Eye (tissue), 1 donor: ENCODE measurements at regions not wholly inside any gene's neighbourhood (a gene's known extent, or its start where the extent isn't known, plus 50 kb on each side); places are given as distances from the start of the nearest gene placed in this dataset.

Experiments
- DNase-seq: peaks from one replicate; pipeline ENCODE4 v3.0.0-alpha.2; 2015

DNA sequence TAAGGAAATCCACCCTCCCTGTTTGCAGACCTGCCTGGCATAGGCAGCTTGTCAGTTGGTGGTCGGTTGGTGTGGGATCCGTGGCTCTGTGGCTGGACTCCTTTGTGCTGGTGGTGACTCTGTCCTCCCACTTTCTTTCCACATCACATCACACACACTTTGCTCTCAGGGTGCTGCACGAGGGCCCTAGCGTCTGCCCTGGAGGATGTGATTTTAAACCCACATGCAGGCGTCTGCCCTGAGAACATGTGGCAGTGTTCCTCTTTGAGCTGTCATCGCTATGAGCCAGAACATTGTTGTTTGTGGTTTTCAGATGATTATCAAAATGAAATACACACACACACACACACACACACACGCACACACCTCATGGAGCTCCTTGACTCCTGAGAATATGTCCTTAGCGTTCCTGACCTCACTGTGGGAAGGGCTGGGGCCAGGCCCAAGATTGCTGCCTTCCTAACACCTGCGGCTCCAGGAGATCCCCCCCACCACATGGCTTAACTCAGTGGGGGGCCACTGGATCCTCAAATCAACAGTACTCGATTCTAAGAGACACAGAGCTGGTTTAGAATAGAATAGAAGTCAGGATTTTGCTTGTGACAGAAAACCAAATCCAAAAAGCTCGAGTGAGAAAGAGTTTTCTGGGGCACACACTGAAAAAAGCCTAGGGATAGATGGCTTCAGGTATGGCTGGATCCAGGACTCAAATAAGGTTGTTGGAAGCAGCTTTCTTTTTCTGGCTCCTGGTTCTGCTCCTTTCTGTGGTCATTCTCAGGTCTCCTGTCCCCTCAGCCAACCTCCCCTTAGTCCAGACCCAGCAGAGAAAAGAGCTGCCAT lies 54.8 kb downstream of the RTP5 start:
- no peak for DNase-seq

DNA sequence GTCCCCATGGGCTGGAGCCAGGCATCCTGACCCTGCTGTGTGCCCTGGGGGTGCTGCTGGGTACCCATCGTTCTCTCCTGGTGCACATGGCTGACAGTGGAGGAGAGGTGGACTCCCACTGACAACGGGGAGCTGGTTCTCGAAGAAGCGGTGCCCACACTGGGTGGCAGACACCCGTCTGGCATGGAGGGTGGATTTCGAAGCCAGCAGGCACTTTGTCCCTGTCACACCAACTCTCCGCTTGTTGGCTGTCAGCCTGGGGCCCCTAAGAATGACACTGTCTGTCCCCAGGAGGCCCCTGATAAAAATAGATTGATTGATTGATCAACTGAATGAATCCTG lies 55.4 kb downstream of the RTP5 start:
- no peak for DNase-seq

DNA sequence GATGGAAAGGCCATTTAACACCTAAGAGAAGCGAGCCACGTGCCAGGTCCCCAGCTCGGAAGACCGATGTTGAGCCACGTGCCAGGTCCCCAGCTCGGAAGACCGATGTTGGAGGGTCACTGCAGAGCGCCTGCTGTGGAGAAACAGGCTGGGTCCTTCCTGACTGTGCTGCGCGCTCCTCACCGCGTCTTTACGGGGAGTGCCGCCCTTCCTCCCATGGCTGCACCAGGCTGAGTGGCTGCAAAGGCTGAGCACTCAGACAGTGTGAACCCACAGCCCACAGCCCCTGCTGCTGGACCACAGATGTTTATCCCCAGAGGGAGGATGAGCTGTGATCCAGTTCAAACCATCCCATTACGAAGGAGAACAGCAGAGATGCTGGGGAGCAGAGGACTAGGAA lies 55.7 kb downstream of the RTP5 start:
- no peak for DNase-seq

DNA sequence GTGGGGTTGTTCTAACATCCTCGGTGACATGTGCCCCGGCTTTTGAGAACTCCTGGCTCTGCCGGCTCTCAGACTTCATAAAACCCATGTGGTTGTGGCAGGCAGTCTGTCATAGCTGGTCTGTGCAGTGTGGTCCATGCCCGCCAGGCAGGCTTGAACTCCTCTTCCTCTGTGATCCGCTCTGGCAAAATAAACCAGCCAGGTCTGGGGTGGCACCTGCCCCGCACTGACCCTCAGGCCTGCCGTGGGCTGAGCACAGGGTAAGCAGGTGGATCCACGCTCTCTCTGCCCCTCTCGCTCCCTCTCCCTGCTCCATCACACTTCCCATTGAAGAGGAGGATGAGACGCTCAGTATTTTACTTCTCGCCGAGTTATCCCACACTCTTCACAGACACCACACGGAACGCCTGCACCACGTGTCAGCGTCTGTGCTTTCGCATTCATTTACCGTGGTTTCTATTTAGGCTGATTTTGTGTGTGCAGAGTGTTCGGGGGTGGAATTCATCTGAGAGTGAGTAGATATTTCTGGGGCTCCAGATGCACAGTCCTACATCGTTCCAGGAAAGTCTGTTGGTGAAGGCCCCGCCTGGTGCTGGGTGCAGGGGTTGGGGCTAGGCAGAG lies 56.4 kb downstream of the RTP5 start:
- no peak for DNase-seq

DNA sequence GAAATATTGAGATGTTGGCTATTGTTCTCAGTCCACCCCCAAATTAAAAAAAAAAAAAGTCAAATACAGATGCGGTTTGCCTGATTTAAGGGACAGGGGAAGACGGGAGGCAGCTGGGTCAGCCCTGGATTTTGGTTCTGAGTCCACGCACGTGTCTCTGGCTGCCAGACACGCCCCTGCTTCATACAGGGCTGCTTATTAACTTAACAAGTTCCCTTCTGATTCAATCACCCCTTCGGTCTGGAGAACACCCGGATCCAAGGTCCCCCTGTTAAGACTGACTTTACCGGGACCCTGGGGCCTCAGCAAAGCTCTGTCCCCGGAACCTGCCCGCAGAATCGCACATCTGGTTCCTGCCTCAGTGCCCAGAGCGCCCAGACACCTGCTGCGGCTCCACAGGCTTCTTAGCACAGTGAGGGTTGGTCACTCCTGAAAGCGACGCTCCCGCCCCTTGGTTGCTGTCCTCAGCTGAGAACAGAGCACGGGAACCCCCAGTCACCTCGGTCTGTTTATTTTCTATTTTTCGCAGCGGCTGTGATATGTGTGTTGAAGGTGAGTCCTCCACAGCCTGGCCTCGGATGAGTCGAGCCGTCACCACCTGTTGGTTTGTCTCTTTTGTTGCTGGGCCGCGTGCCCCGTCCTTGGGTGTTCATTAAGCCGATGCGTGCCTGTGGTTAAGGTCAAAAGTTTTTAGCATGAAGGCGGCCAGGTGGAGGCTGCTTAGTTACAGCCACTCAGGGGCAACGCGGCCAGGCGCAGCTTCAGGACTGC lies 57.2 kb downstream of the RTP5 start:
- DNase-seq, result no peak

DNA sequence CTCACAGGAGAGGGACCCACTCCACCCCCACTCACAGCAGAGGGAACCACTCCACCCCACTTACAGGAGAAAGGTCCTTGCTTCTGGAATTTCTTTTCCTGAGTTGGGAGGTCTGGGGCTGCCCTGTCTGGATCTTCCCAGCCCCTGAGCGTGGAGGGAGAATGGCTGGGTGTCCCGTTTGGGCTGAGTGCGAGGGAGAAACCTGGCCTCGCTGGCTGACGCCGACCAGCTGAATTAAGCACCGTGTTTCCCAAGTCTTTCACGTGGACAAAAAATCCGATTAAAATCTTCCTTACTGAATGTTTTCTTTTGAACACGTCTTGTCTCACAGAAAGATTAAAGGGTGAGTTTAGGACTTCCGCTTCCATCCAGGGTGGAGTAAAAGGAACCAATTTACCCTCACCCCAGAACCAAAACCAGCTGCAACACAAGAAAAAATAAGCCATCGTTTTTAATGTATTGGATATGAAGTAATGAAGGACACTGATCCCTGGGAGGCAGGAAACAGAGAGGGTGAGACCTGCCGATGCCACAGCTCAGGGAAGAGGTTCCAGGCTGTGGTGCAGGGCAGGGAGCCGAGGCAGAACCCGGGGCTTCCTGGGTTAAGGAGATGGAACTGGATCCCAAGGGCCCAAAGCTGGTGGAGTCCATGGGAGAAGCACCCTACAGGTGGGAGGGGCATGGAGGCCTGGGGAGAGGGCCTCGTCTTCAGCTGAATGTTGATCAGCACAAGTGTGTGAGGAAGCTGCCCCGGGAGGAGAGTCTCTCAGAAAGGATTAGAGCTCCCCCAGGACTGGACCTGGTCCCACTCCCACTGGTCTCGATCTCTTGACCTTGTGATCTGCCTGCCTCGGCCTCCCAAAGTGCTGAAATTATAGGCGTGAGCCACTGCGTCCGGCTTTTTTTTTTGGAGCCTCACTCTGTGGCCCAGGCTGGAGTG lies 60.3 kb downstream of the RTP5 start:
- no peak for DNase-seq

DNA sequence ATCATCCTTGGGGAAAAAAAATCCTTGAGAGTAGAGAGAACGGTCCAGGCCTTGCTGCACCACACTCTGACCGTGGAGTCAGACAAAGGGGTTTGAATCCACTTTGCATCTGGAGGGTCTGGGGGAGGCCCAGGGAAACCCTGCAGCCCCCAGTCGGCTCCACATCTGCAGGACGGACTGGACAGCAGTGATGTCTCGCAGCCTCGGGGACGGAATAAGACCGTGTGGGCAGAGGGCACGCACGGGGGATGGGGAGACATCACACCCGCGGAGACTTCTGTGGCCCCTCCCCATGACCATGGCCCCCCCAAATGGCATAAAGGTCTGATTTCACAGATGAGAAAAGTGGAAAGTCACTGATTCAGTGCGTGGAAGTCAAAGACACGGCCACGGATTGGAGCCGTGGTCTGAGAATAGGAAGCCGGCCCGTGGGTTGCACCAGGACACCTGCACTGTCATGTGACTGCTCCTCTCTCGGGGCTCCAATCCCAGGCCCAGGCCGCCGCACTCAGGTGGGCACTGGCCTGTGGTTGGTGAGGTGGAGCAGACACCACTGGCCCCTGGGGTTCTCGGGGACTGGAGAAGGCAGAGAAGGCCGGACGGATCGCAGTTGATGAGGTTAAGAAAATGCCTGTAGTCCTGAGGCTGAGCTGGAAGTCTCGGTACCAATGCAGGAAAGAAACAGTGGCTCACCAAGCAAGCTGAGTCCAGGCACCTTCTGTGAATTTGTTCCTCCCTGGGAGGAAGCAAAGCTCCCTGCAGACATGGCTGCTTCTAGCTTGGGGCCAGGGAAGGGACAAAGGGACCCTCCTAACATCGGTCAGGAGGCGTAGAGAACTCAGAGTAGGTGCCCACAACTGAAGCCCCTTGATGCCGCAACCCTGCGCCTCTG lies 61.8 kb downstream of the RTP5 start:
- DNase-seq, result no peak

DNA sequence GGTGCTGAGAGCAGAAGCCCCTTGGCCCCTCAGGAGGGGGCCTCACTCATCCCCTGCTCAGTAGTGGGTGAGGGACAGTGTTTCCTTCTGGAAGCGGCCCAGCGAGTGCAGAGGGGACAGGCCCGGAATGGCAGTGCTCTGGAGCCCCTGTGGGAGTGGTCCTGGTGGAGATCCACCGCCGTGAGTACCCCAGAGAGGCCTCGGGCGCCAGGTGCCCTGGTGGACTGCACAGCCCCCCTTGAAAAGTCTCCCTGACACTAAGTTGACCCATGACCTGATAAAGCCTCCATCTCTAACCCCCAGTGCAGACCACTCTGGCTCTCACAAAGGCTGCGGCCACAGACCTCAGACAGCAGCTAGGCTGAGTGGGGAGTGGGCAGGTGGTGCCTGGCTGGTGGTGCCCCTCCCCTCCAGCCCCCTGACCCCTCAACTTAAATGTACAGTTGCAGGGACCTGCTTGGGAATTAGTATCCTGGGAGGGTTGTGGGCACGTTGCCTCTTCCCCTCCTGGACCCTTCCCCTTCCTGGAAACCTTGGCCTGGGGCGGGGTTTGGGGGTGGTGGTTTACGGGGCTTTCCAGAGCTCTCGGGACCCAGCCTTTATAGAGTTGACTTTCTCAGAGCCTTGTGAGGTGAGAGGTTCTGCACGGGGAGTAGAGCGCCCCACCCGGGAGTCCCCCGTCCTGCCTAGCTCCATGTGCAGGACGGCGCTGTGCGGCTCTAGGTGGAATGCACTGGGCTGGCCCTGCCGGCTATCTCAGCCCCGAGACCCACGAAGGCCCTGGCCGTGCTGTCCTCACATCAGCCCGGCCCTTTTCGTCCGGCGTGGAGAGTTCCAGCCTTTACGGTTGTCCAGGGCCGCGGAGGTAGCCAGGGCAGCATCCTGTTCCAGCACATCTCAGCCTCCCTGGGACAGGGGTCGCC lies 62.7 kb downstream of the RTP5 start:
- no peak for DNase-seq

DNA sequence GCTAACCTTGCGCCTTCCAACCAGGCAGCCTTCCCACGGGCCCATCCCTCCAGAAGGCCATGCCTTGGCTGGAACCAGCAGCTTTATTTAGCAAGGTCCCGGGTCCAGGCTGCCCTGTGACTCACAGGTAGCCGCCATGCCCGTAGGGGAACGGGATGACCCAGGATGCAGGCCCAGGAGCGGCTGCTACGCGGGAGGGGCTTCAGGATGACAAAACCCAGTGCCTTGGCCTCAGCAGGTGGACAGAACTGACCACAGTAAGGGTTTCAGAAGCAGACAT lies 63.3 kb downstream of the RTP5 start:
- no peak for DNase-seq

DNA sequence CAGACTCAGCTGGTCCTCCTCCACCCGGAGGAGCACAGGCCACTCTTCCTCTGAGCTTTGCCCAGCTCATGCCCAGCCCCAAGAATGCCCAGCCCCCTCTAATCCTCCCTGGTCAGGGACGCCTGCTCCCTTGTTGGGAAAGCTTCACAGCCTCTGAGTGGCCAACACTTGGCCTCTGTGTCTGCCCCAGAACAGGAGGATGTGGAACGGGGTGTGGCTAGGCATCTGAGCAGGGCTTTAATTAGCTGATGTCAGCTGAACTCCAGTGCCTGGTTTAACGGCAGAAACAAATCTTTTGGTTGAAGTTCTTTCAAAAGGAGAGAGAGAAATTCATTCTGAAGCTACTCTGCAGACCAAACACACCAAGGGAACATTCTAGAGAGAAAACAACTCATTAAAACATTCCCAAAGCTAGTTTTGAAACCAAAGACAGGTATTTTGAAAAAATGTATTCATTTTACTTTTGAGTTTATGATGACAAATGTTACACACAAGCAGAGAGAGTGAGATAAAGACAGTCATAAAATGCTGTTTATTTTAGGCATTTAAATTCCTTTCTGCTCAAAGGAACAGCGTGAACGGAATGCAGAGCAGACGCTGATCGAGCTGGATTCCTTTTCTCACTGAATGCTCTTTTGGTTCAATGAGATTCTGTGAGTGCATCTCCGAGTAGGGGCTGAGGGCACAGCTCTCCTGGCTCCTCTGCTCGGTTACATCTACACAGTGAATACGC lies 63.8 kb downstream of the RTP5 start:
- peak; percentile 56 for DNase-seq

DNA sequence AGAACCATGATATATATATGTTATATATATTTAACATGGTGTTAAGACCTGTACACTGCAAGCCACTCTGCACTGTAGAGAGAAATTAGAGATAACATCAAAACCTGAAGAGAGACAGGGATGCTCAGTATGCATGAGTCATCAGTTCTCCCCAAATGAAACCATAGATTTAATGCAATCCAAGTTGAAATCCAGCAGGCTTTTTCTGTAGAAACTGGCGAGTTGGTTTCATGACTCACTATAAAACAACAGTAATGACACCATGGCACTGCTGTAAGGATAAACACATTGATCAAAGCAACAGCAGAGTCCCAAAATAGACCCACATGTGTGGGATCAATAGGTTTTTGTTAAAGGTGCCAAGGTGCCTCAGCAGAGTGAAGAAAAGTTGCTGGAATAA lies 65.8 kb downstream of the RTP5 start:
- DNase-seq, result no peak

DNA sequence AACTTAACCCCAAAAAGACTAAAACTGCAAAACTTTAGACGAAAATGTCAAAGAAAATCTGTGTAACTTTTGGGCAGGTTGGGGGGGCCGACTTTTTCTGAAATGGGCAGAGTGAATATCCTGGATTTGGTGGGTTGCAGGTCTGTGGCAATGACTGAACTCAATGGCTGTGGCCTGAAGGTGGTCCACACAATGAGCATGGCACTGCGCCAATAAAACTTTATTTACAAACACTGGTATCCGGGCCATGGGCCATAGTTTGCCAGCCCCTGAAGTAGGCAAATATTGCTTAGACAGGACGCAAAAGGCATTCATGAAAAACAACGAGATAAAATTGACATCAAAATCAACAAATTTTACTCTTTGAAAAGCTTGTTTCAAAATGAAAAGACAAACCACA lies 66.2 kb downstream of the RTP5 start:
- no peak for DNase-seq

DNA sequence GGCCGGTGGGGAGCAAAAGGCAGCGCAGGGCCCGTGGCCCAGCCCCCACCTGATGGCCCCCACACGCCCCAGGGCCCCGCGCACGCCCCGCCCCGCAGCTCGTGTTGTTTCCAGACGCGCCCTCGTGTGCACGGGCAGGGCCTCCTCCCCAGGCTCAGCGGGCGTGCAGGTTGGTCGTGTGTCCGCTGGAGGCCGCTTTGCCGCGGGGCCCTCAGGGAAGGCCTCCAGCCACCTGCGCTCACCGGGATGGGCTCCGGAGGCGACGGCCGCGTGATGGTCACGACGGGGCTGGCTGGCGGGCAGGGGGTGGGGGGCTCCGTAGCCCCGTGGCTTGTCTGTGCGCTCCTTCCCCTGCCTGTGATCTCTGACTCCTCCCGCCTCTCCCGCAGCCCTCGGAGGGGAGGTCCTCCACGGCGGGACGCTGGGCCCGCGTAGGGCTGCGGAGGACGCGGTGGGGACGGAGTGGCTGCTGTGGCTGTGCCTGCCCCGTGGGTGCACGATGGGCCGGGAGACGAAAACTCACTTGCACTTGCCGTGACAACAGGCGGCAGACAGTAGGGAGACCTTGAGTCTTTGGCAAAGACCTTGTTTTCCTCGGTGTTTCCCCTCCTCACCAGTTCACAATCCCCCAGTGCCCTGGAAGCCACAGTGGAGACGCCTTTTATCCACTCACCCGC lies 67.1 kb downstream of the RTP5 start:
- no peak for DNase-seq

DNA sequence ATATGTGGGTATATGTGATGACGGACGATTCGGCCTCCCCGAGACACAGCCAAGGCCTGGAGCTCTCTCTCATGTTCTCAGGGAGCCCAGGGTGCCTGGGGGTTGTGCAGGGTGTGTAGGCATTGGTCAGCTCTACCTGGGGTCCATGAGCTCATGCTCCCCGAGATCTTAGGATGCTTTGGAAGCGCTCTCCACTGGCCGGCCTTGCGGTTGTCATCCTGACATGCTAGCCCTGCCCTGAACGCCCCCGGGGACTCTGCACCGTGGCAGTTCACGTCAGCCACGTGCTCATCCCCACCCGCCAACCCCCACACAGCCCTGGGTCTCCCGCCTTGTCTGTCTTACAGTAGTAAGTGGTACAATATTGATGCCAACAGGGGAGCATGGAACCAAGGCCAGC lies 67.8 kb downstream of the RTP5 start:
- DNase-seq, result no peak

DNA sequence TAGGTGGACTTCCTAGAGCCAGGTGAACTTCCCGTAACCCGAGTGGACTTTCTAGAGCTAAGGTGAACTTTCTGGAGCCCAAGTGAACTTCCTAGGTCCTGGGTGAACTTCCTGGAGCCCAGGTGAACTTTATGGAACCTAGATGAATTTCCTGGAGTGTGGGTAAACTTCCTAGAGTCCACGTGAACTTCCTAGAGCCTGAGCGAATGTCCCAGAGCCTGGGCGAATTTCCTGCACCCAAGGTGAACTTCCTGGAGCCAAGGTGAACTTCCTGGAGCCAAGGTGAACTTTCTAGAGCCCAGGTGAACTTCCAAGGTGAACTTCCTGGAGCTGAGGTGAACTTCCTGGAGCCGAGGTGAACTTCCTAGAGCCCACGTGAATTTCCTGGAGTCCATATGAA lies 70.0 kb downstream of the RTP5 start:
- no peak for DNase-seq

DNA sequence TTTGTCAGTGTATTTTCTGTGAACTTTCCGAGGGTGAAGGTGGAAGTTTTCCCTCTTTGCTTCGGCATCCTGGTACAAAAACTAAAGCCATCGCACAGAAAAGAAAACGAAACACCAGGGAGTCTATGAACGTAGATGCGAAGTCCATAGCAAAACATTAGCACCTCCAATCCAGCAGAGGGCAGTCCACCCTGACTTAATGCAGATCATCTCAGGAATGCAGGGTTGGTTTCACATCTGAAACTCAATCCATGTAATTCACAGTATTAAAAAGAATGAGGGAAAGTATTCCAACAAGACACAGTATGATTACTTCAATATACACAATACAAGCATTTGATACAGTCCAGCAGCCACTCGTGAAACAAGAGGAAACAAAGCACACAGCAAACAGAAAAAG lies 70.8 kb downstream of the RTP5 start:
- DNase-seq, result no peak

DNA sequence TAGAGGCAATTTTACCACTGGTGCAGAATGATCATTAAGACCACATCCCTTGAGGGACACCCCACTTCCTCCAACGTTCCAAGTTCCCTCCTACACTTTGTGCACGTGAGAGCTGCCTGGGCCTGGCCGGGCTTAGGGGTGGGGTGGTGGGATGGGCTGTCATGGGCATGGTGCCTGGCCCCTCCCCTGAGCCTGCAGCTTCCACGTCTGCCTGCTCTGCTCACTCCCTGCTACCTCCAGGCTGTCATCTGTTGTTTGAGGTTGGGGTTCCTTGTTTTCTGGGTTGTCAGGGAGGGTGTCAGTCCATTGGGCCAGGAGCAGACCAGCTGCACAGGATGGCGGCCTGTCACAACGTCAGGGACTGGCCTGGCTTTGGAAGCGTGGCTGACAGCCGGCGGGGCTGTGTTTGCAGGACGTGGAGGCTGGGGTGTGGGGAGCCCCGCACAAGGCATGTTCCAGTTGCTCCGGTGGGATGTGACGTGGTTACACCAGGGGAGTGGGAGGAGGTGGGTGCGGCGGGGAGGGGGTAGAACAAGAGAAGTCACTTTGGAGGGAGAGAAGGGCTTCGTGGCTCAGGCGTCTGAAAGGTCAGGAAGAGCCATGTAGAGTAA lies 72.3 kb downstream of the RTP5 start:
- no peak for DNase-seq

DNA sequence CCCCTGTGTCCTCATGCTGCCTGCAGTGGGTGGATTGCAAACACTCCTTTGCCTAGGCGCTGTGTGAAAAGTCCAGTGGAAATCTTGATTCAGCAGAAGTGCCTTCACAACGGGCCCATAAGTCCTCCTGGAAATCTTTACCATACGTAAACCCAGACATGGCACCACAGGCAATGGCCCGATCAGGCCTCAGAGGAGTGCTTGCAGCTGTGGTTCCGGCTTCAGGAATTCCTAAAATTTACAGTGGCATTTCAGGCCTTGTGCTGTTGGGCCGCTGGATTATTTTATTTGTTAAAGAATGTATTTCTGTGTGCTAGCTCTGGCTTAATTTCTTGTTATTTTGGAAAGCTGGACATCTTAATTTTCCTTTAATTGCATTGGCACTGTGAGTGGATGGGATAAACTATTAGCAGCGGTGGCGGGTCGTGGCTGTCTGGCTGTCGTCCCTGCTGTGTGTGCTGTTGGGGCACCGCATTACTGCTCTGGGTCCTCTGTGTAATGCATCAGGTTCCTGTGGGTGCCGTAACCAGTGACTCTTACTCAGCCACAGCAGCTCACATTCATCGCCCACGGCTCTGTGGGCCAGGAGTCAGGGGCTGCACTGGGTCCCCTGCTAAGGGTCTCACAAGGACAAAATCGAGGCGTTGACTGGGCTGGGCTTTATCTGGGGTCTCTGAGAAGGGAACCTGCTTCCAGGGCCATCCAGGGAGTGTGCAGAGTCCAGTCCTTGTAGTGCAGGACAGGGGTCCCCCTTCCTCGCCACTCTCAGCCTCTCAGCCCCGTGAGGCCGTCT lies 73.1 kb downstream of the RTP5 start:
- DNase-seq, result no peak
